HG02938 (cell line): ENCODE measurements at regions not wholly inside any gene's neighbourhood (a gene's known extent, or its start where the extent isn't known, plus 50 kb on each side); places are given as distances from the start of the nearest gene placed in this dataset.
"Not testable (repeated sequence)": the region's sequence is repeated elsewhere in the genome, so short reads cannot be mapped to it uniquely, and the experiment has no call there.

ENCODE experiments used
- ATAC-seq: cut with Tn5 transposase; IDR thresholded peaks from one replicate; pipeline ENCODE4 v1.9.1; 2021; ENCODE audit warnings: mild to moderate bottlenecking, moderate library complexity; ENCODE audit not compliant: unreplicated experiment

DNA sequence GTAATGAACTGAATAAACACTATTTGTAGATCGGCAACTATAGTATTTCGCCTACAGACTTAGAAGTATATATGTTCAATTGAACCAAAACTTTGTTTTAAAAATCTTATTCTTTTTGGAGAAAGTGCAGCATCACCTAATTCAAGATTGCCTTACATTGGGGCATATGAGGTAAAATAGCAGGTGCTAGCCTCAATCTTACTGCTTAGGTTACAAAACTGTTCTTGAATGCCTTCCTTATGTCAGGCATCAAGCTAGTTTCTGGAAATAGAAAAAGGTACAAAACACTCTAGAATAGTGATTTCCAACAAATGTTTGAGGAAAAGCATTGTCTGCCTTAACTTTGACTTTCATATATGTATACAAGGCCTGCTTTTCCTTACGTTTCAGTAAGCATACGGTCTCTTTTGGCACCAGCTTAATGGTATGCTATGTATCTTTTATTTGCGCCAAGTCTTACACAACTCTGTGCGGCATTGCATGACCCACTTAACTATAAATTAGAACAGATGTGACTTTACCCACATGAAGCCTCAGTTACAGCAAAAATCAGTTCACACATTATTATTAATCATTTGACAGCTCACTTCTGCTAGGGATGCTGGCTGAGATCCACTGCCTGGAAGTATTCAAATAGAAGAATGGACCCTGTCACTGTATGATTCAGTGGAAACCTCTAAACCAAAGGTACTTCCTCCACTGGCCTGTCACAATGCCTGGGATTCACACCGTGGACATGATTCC lies 174.1 kb downstream of the PRELID2 start:
- ATAC-seq = no peak

- no peak for ATAC-seq
Measured at GRCh38 chr5:145658435-145658834, 176.7 kb downstream of the PRELID2 start.

DNA sequence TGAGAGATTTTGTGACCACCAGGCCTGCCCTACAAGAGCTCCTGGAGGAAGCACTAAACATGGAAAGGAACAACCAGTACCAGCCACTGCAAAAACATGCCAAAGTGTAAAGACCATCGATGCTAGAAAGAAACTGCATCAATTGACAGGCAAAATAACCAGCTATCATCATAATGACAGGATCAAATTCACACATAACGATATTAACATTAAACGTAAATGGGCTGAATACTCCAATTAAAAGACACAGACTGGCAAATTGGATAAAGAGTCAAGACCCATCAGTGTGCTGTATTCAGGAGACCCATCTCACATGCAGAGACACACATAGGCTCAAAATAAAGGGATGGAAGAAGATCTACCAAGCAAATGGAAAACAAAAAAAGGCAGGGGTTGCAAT lies 182.4 kb downstream of the PRELID2 start:
- ATAC-seq = not testable (repeated sequence)

DNA sequence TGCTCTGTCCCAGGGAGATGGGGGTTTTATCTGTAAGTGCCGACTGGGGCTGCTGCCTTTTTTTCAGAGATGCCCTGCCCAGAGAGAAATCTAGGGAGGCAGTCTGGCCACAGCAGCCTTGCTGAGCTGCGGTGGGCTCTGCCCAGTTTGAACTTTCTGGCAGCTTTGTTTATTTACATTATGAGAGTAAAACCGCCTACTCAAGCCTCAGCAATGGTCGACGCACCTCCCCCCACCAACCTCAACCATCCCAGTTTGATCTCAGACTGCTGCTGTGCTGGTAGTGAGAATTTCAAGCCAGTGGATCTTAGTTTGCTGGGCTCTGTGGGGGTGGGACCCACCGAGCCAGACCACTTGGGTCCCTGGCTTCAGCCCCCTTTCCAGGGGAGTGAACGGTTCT lies 188.0 kb downstream of the PRELID2 start:
- ATAC-seq = not testable (repeated sequence)

- ATAC-seq = not testable (repeated sequence)
Measured at GRCh38 chr5:145643214-145643613, 191.9 kb downstream of the PRELID2 start.

DNA sequence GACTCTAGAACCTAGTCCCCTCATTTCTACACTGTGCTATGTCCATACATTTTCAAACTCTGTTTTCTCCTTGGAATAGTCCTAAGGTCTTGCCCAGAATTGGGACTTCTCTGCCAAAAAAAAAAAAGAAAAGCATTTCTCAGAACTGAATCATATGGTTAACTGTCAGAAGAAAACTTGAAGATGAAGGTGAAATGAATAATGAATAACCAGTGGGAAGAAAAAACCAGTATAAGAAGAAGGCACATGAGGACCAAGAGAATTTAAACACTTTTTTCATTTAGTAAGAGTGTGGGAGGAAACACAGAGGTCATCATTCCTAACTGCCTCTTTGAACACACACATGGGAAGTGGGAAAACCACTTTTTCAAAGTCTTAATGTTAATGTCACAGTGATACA lies 197.7 kb downstream of the PRELID2 start:
- no peak for ATAC-seq

- no peak for ATAC-seq
Measured at GRCh38 chr5:145636371-145636770, 198.8 kb downstream of the PRELID2 start.

- ATAC-seq = no peak
Measured at GRCh38 chr5:145633474-145633873, 201.7 kb downstream of the PRELID2 start.

DNA sequence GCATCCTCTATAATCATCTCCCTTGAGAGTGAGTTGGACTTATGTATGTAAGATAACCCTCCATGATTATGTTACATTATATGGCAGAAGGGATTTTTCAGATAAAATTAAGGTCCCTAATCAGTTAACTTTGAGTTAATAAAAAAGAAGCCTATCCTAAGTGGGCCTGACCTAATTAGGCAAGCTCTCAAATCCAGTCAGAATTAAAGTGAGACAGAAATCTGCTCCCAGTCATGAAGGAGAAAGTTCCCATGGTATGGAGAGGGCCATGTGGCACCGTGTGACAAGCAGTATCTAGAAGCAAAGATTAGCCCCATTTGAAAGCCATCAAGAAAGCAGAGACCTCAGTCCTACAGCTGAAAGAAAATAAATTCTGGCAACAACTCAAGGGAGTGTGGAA lies 202.4 kb downstream of the PRELID2 start:
- no peak for ATAC-seq

- ATAC-seq = no peak
Measured at GRCh38 chr5:145629047-145629446, 206.1 kb downstream of the PRELID2 start.

DNA sequence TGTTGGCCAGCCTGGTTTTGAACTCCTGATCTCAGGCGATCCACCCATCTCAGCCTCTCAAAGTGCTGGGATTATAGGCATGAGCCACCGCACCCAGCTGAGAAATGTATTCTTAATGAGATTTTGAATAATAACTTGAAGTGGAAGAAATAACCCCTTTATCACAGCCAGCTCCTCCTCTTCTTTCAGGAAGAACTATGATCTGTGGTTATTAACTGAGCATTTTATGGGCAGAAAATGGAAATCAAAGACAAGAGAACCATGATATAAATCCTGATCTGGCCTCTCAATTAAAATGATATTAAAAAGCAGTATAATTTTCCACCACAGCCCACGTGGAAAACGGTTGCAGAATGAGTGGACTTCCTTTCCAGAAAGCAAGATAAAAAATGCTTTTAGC lies 206.6 kb downstream of the PRELID2 start:
- no peak for ATAC-seq

GRCh38 chr5:145619806-145620310 lies 215.3 kb downstream of the PRELID2 start:
- no peak for ATAC-seq

DNA sequence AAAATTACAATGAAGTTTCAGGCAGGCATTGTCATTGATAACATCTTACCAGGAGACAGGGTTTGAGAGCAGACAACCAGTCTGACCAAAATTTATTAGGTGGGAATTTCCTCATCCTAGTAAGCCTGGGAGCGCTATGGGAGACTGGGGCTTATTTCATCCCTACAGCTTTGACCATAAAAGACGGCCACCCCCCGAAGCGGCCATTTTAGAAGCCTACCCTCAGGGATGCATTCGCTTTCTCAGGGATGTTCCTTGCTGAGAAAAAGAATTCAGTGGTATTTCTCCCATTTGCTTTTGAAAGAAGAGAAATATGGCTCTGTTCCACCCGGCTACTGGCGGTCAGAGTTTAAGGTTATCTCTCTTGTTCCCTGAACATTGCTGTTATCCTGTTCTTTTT lies 218.4 kb downstream of the PRELID2 start:
- ATAC-seq = not testable (repeated sequence)

GRCh38 chr5:145598983-145599382 lies 236.2 kb downstream of the PRELID2 start:
- ATAC-seq = no peak

DNA sequence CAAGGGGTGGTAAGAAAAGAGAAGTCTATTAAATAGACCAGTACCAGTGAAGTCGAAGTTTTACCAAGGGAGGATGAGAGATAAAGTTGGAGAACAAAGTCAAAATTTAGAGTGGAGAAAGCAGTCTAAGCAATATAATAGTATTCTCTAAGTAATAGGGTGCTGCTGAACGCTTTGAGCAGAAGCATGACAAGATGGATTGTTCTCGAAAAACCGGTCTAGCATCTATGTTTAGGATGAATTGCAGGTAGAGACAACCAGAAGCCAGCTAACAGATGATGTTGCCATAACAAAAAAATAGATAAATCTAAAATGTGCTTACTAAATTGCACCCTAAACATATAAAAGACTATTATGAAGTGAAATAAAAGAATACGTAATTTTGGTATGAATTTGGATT lies 237.0 kb downstream of the PRELID2 start:
- no peak for ATAC-seq

- ATAC-seq = no peak
Measured at GRCh38 chr5:145591578-145591977, 243.6 kb downstream of the PRELID2 start.

- ATAC-seq = no peak
Measured at GRCh38 chr5:145589063-145589462, 246.1 kb downstream of the PRELID2 start.

DNA sequence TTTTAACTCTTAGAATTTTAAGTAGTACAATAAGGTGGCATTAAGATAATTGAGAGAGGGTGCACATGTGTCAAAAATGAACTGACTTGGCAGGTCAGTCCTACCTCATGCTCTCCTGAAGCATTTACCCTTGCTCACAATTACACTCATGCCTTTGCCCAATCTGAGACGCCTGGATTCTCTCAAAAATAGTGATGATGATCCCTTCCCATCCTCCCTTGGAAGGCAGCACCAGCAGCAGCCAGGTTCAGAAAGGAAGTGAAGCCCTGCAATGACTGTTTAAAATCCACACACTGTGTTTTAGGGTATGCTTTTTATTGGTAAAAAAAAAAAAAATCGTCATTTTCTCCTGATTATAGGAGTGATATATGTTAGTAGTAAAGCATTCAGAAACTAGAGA lies 246.6 kb downstream of the PRELID2 start:
- no peak for ATAC-seq

DNA sequence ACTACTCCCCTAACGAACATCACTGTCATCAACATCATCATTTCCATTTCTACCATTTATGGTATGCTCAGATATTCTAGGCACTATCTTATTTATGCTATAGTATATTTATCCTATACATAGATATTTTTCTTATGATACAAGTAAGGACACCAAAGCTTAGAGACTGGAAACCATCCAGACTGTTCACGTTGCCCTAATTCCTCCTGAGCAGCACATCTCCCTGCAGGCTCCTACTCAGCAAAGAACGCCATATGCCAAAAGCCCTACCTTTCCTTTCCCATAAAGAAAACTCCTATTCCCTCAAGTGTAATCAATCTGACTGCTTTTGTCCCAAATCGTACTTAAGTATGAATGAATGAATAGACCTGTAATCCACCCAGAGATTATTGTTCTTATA lies 247.0 kb downstream of the PRELID2 start:
- no peak for ATAC-seq

GRCh38 chr5:145587710-145588109 lies 247.4 kb downstream of the PRELID2 start:
- ATAC-seq = no peak

DNA sequence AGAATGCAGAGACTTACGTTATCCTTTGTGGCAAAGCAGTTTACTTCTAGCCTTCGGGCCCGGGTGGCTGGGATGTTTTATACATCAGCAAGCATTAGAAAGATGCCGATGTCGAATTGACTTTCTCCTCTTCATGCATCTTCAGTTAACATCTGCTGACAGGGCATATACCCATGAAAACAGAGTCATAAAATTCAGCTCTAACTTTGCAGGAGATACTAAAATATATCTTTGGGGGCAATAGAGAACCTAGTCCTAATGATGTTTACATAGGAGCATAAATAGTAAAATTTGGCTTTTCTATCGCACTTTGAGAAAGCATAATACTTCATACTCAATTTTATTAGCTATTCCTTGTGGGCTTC lies 247.9 kb downstream of the PRELID2 start:
- ATAC-seq = no peak

GRCh38 chr5:145586661-145587307 lies 248.4 kb downstream of the PRELID2 start:
- ATAC-seq = no peak
